ENCODE measurements at regions not wholly inside any gene's neighbourhood (a gene's known extent, or its start where the extent isn't known, plus 50 kb on each side); places are given as distances from the start of the nearest gene placed in this dataset.

GRCh38 chr3:182530316-182530715 is 263.0 kb upstream of the ATP11B start:
- DNase-seq = no peak

- DNase-seq = peak; percentile 11
These were observed 259.9 kb upstream of the ATP11B start for GRCh38 chr3:182533394-182533793.

- DNase-seq = no peak
These were observed 248.8 kb upstream of the ATP11B start for GRCh38 chr3:182544542-182544941.

- DNase-seq = no peak
These were observed 231.0 kb upstream of the ATP11B start for GRCh38 chr3:182562274-182562673.

GRCh38 chr3:182565916-182566796 is 227.1 kb upstream of the ATP11B start:
- DNase-seq = no peak

- DNase-seq = no peak
These were observed 225.6 kb upstream of the ATP11B start for GRCh38 chr3:182567700-182568099.

GRCh38 chr3:182568261-182568660 is 225.0 kb upstream of the ATP11B start:
- no peak for DNase-seq

GRCh38 chr3:182568876-182569275 is 224.4 kb upstream of the ATP11B start:
- no peak for DNase-seq

GRCh38 chr3:182570946-182571594 is 222.2 kb upstream of the ATP11B start:
- DNase-seq = no peak

- no peak for DNase-seq
These were observed 217.4 kb upstream of the ATP11B start for GRCh38 chr3:182575941-182576340.

- DNase-seq = no peak
These were observed 209.8 kb upstream of the ATP11B start for GRCh38 chr3:182583545-182583944.

GRCh38 chr3:182585532-182586150 is 207.7 kb upstream of the ATP11B start:
- DNase-seq = no peak

GRCh38 chr3:182592747-182593146 is 200.6 kb upstream of the ATP11B start:
- DNase-seq = no peak

- no peak for DNase-seq
These were observed 196.5 kb upstream of the ATP11B start for GRCh38 chr3:182596676-182597410.

- no peak for DNase-seq
These were observed 195.7 kb upstream of the ATP11B start for GRCh38 chr3:182597621-182598041.

GRCh38 chr3:182601597-182601996 is 191.7 kb upstream of the ATP11B start:
- DNase-seq = no peak

GRCh38 chr3:182603501-182603900 is 189.8 kb upstream of the ATP11B start:
- DNase-seq = no peak

GRCh38 chr3:182605882-182606611 is 187.3 kb upstream of the ATP11B start:
- DNase-seq = no peak

- DNase-seq = no peak
These were observed 186.3 kb upstream of the ATP11B start for GRCh38 chr3:182606905-182607504.

GRCh38 chr3:182608832-182609231 is 184.5 kb upstream of the ATP11B start:
- no peak for DNase-seq

GRCh38 chr3:182609575-182610156 is 183.6 kb upstream of the ATP11B start:
- no peak for DNase-seq

- DNase-seq = no peak
These were observed 181.0 kb upstream of the ATP11B start for GRCh38 chr3:182612332-182612731.
